ENCODE measurements at regions not wholly inside any gene's neighbourhood (a gene's known extent, or its start where the extent isn't known, plus 50 kb on each side); places are given as distances from the start of the nearest gene placed in this dataset.
"Not testable (repeated sequence)": the region's sequence is repeated elsewhere in the genome, so short reads cannot be mapped to it uniquely, and the experiment has no call there.

DNA sequence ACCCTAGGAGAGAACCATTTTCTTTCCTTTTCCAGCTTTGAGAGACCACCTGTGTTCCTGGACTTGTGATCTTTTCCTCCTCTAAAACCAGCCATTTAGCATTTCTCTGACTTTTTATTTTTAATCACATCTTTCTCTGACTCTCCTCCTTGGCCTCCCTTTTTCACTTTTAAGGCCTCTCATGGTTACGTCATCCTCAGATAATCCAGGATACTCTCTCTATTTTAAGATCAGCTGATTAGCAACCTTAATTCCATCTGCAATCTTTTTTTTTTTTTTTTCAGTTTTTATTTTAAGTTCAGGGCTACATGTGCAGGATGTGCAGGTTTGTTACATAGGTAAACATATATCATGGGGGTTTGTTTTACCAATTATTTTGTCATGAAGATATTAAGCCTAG lies 54.0 kb downstream of the RFPL4B start:
- no peak for DNase-seq (ENCODE audit: low read depth)

DNA sequence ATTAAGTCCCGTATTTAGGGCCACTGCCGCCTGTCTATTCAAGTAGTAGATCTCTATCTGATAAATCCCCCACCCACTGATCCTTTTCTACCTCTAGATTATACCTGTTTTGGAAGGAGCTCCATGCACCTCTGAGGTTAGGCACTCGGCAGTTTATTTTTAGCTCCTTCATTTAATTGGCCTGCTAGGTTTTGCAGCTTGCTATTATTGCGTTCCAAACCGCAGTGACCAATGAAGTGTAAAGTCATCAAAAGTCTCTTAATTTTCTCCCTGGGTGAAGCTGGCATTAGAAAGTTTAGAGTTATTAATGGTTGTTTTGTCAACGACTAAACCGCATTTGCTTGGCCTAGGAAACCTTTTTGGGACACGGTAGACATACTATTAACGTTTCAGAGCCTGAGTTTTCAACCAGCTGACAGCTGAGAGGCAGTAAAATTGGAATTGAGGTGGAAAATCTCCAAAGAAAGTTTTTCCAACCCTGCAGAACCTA lies 60.0 kb downstream of the RFPL4B start:
- no peak for DNase-seq (ENCODE audit: low read depth)

DNA sequence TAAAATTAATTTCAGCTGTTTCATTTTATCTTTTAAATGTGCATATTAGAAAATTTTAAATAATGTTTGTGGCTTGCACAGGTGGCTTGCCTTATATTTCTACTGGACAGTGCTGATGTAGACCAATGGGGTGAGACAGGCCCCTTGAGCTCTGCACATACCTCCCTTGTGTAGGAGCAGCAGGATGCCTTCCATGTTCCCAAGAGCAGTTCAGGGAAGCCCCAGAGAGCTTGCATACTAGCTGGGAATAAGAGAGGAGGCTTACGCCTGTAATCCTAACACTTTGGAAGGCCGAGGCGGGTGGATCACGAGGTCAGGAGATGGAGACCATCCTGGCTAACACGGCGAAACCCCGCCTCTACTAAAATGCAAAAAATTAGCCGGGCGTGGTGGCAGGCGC lies 61.4 kb downstream of the RFPL4B start:
- no peak for DNase-seq (ENCODE audit: low read depth)

DNA sequence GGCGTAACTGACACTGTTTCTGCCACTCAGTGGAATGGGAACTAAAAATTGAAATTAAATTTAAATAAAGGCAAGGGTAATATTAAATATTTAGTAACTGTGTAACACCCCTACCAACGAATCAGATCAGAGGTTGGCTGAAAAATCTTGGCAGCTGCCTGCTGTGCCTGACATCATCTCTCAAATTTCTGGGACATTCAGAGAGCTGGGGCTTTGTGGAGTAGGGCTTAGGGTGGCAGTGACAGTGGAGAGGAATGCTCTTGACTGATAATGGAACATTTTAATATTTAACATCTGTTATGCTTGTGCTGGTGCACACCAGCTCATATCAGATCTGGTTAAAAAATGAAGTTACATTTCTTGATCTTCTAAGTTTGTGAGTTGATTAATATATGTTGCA lies 62.2 kb downstream of the RFPL4B start:
- no peak for DNase-seq (ENCODE audit: low read depth)

- DNase-seq (ENCODE audit: low read depth), result peak; percentile 17
These were observed 66.7 kb downstream of the RFPL4B start for GRCh38 chr6:112413780-112414179.

DNA sequence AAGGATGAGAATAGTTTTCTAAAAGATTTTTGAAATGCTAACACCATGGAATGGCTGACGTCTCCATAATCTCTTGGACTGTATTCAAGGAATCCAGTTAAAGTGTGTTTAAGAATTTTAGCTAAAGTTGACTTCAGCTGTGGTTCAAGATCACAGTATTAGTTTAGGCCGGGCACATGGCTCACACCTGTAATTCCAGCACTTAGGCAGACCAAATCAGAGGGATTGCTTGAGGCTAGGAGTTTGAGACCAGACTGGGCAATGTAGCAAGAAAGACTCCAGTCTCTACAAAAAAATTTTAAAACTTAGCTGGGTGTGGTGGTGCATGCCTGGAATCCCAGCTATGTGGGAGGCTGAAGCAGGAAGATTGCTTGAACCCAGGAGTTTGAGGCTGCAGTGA lies 68.2 kb downstream of the RFPL4B start:
- DNase-seq (ENCODE audit: low read depth), result no peak

DNA sequence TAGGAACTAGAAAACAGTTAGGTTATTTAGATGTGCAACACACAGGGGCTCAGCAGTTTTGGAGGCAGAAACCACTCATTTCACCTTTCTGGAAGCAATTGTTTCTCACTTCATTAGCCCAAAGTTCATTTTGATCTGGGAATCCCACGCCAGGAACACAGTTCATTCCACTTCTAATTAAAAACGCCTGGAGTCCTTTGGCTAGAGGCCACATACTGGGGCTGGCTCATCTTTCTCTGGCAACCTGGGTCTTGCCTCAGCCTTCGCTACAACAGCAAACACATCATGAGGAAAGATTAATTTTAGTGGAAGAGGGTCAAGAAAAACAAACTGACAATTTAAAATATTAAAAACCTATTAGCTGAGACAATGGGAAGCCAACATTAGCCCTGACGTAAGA lies 69.7 kb downstream of the RFPL4B start:
- no peak for DNase-seq (ENCODE audit: low read depth)

DNA sequence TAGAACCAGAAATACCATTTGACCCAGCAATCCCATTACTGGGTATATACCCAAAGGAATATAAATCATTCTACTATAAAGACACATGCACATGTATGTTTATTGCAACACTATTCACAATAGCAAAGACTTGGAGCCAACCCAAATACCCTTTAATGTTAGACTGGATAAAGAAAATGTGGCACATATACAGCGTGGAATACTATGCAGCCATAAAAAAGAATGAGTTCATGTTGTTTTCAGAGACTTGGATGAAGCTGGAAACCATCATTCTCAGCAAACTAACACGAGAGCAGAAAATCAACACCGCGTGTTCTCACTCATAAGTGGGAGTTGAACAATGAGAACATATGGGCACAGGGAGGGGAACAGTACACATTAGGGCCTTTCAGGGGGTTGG lies 79.9 kb downstream of the RFPL4B start:
- DNase-seq (ENCODE audit: low read depth), result not testable (repeated sequence)

GRCh38 chr6:112427499-112427898 lies 80.4 kb downstream of the RFPL4B start:
- no peak for DNase-seq (ENCODE audit: low read depth)

- DNase-seq (ENCODE audit: low read depth), result no peak
These were observed 81.3 kb downstream of the RFPL4B start for GRCh38 chr6:112428477-112428876.

DNA sequence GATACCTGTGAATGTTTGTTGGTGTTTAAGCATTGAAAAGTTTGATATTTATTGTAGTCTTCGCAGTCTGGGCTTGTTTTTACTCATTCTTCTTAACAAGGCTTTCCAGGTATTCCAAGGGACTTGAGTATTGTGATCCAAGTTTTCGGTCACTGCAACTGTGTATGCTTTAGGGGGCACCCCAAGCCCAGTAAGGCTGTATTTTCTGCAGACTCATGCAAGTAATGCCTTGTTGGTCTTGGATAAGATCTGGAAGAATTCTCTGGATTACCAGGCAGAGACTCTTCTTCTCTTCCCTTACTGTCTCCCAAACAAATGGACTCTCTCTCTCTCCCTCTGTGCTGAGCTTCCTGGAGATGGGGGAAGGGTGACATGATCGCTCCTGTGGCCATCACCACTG lies 82.1 kb downstream of the RFPL4B start:
- DNase-seq (ENCODE audit: low read depth), result peak; percentile 10

- DNase-seq (ENCODE audit: low read depth), result no peak
These were observed 84.7 kb downstream of the RFPL4B start for GRCh38 chr6:112431803-112432202.

DNA sequence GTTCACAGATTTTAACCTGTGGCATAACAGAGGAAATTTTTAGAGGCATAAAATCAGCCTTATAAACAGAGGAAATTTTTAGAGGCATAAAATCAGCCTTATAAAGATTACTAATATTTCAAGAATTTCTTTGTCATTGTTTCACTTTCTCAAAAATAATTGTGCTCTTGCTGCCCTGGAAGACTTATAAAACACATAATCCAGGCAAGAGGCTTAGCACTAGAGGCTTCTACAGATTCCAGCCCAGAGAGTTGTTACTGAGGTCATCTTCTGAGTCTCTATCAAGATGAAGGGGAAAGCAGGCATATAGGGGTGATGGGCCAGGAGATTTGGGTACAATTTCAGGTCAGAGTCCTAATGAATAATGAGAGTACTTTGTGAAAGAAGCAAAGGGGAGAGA lies 85.7 kb downstream of the RFPL4B start:
- no peak for DNase-seq (ENCODE audit: low read depth)

DNA sequence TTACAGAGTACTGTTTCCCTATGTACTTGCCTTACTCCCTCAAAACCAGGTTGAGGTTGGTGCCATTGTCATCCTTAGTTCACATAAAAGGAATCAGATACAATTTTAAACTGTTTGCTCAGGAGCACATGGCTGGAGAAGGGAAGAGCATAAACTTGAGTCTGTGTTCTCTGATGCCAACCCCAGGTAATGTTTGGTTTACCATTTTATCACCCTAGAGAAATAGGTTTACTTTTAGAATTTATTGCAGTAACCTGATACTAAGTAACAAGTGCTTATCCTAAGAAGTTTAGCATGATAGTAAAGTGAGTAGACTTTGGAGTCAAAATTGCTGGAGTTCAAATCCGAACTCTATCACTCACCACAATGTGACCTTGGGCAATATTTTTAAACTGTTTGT lies 86.3 kb downstream of the RFPL4B start:
- no peak for DNase-seq (ENCODE audit: low read depth)

DNA sequence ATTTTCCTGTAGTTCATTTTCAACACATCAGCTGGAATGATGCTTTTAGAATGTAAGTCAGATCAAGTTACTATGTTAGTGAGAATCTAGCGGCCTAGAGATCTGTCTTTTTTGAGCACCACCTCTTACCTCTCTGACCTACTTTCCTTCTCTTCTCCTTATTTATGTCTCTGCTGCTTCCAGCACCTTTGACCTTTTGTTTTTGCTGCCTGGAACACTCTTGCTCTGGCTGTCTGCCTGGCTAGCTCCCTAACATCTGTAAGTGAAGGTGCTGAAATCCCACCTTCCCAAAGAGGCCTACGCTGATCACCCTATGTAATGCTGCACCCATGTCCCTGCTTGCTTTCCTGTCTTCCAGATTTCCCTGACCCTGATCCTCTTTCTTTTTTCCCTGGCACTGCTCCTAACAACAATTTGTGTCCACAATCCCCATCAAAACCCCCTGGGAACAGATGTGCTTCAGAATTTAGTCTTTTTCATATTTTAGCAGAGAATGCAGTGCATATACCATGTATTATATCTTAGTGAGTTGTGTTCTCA lies 87.8 kb downstream of the RFPL4B start:
- DNase-seq (ENCODE audit: low read depth), result no peak

GRCh38 chr6:112437058-112437457 lies 89.9 kb downstream of the RFPL4B start:
- DNase-seq (ENCODE audit: low read depth), result no peak

- no peak for DNase-seq (ENCODE audit: low read depth)
These were observed 91.9 kb downstream of the RFPL4B start for GRCh38 chr6:112439010-112439409.

- DNase-seq (ENCODE audit: low read depth), result no peak
These were observed 92.3 kb downstream of the RFPL4B start for GRCh38 chr6:112439432-112439831.

DNA sequence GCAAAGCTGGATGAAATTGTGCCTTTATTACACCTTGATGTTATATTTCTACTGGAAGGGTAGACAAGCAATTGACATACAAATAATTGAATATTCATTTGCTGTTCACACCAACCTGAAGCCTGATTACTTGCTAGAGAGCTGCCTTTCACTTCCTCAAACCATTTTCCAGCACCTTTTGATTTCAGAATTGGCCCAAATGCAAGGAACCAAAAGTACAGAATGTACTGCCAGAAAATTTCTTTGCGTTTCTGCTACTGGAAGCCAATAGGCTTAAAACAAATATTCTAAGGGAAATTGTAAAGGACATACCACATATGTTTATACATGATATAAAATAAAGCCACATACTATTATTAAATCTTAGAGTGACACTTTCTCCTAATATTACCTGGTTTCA lies 94.5 kb downstream of the RFPL4B start:
- no peak for DNase-seq (ENCODE audit: low read depth)

- DNase-seq (ENCODE audit: low read depth), result no peak
These were observed 96.3 kb downstream of the RFPL4B start for GRCh38 chr6:112443179-112444065.

DNA sequence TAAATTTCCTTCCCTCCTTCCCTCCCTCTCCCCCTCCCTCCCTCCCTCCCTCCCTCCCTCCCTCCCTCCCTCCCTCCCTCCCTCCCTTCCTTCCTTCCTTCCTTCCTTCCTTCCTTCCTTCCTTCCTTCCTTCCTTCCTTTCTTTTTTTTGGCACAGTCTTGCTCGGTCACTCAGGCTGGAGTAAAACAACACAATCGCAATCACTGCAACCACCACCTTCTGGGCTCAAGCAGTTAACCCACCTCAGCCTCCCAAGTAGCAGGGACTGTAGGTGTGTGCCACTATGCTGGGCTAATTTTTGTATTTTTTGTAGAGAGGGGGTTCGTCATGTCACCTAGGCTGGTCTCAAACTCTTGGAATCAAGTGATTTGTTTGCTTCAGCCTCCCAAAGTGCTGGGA lies 101.7 kb downstream of the RFPL4B start:
- not testable (repeated sequence) for DNase-seq (ENCODE audit: low read depth)

DNA sequence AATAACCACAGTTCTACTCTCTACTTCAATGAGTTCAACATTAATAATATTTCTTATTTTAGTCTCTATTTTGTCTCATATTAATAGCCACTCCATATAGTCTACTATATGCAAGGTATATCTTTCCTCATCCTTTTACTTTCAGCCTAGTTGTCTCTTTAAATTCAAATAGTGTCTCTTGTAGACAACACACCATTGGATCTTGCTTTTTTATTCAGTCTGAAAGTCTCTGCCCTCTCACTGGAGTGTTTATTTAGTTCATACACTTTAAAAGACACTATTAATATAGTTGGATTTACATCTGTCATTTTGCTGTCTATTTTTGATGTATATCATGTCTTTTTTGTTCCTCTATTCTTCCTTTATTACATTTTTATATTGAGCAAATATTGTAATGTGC lies 103.5 kb downstream of the RFPL4B start:
- no peak for DNase-seq (ENCODE audit: low read depth)

- no peak for DNase-seq (ENCODE audit: low read depth)
These were observed 110.8 kb downstream of the RFPL4B start for GRCh38 chr6:112457886-112458285.
